ENCODE measurements at regions not wholly inside any gene's neighbourhood (a gene's known extent, or its start where the extent isn't known, plus 50 kb on each side); places are given as distances from the start of the nearest gene placed in this dataset.

GRCh38 chr10:122767621-122768388, 68.2 kb upstream of the C10orf120 start:
- TF ChIP-seq MAX (CRISPR knock-in tag; IDR thresholded peaks at IDR 0.05) (no peak), TP53 (CRISPR knock-in tag; IDR thresholded peaks at IDR 0.05) (no peak), USF2 (CRISPR knock-in tag; IDR thresholded peaks at IDR 0.05) (no peak), CTCF (IDR thresholded peaks at IDR 0.05) (no peak), ZNF121 (CRISPR knock-in tag; IDR thresholded peaks at IDR 0.05) (no peak), ATF3 (CRISPR knock-in tag; conservative IDR thresholded peaks at IDR 0.05) (no peak)
